Gastrocnemius medialis (tissue), 4 donors: ENCODE measurements at regions not wholly inside any gene's neighbourhood (a gene's known extent, or its start where the extent isn't known, plus 50 kb on each side); places are given as distances from the start of the nearest gene placed in this dataset.

Experiments
- ATAC-seq, 2 donors: fragments of 150-250 bp; one replicate each; pipeline ENCODE4 v1.9.1; 2016
- DNase-seq, 2 donors: peaks; one replicate each; pipeline ENCODE4 v3.0.0-alpha.2; 2019
- H3K27ac ChIP-seq, 4 donors: fragments of 200-600 bp; sonication (generic); 1 replicate in 1 of 4; 2 replicates in 3 of 4; pipeline ENCODE4 v1.5.1; 2016 to 2018; ENCODE audit warnings: mild to moderate bottlenecking in 2 of 4, moderate library complexity in 1 of 4
- H3K27me3 ChIP-seq, 3 donors: fragments of 200-600 bp; sonication (generic) in 2 of 3; 1 replicate in 1 of 3; 2 replicates in 2 of 3; pipeline versions ENCODE4 v1.5.1 to v1.6.0; 2016 to 2019; ENCODE audit warnings: mild to moderate bottlenecking in 1 of 3, moderate library complexity in 1 of 3
- H3K36me3 ChIP-seq, 2 donors: fragments of 200-600 bp; sonication (generic) in 1 of 2; one replicate each; pipeline ENCODE4 v1.5.1; 2017 to 2018
- H3K4me1 ChIP-seq, 2 donors: fragments of 200-600 bp; sonication (generic) in 1 of 2; one replicate each; pipeline ENCODE4 v1.5.1; 2016 to 2017; ENCODE audit warnings: mild to moderate bottlenecking in 2 of 2
- H3K4me3 ChIP-seq, 4 donors: fragments of 200-600 bp; sonication (generic) in 3 of 4; 1 replicate in 1 of 4; 2 replicates in 3 of 4; pipeline ENCODE4 v1.5.1; 2016 to 2019; ENCODE audit warnings: mild to moderate bottlenecking in 2 of 4
- H3K9me3 ChIP-seq, 3 donors: fragments of 200-600 bp; sonication (generic) in 2 of 3; 1 replicate in 1 of 3; 2 replicates in 2 of 3; pipeline ENCODE4 v1.5.1; 2016 to 2019
- POLR2A ChIP-seq, 2 donors: fragments of 450-650 bp; IDR thresholded peaks; one replicate each; pipeline ENCODE4 v1.6.1; 2017; ENCODE audit warnings: antibody characterized with exemption in 2 of 2, mild to moderate bottlenecking in 2 of 2, moderate library complexity in 2 of 2
- in situ Hi-C, 4 donors: fragments of 200-750 bp; cut with MboI; loops; one replicate each; pipeline versions ENCODE4 v1.15.0 to v1.8.0; 2017; ENCODE audit warnings: low sequenced_read_pairs in 4 of 4
- intact Hi-C: fragments of 100-400 bp; cut with DNase I; formaldehyde crosslinking; loops from one replicate; pipeline ENCODE4 v1.15.1; 2023; ENCODE audit warnings: low total_unique reads
- TF ChIP-seq, protein P1 (sequence below), 5 experiments: fragments of 450-650 bp in 3 of 5; fragments of 200-600 bp in 2 of 5; sonication (generic) in 2 of 5; IDR thresholded peaks in 4 of 5; conservative IDR thresholded peaks in 1 of 5; 1 replicate in 4 of 5; 2 replicates in 1 of 5; pipeline ENCODE4 v1.5.1; 2016 to 2019; ENCODE audit warnings: antibody characterized with exemption in 5 of 5, mild to moderate bottlenecking in 3 of 5, moderate library complexity in 3 of 5

DNA sequence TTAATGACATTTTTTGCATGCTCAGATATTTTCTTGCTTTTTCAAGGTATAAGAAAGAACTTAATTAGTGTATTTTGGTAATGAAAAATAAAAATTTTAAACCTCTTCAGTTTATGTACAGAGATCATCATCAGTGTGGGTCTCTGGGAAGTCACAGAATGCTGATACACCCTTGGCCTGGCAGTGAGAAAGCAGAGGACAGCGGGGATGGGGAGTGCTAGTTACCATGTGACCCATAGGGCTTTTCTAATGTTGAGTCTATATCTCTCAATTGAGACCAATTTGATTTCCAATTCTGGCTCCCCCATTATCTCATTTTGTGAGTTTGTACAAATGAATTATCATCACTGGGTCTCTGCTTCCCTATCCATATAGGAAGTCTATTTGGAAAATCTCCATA, 305.7 kb downstream of the CYRIA start:
- no peaks in the 10 kb centered on the region for H3K4me1 ChIP-seq
- H3K4me3 ChIP-seq = no peak overlapping the region
- intact Hi-C loops = no loop called here
- in situ Hi-C loops = no loop called here
- no peaks in the 10 kb centered on the region for H3K36me3 ChIP-seq
- no peaks in the 10 kb centered on the region for H3K27me3 ChIP-seq
- H3K27ac ChIP-seq = no peak overlapping the region
- H3K9me3 ChIP-seq = no peaks in the 10 kb centered on the region
- TF ChIP-seq POLR2A (IDR thresholded peaks at IDR 0.05) = no peak
- TF ChIP-seq, protein P1, sequence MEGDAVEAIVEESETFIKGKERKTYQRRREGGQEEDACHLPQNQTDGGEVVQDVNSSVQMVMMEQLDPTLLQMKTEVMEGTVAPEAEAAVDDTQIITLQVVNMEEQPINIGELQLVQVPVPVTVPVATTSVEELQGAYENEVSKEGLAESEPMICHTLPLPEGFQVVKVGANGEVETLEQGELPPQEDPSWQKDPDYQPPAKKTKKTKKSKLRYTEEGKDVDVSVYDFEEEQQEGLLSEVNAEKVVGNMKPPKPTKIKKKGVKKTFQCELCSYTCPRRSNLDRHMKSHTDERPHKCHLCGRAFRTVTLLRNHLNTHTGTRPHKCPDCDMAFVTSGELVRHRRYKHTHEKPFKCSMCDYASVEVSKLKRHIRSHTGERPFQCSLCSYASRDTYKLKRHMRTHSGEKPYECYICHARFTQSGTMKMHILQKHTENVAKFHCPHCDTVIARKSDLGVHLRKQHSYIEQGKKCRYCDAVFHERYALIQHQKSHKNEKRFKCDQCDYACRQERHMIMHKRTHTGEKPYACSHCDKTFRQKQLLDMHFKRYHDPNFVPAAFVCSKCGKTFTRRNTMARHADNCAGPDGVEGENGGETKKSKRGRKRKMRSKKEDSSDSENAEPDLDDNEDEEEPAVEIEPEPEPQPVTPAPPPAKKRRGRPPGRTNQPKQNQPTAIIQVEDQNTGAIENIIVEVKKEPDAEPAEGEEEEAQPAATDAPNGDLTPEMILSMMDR (IDR thresholded peaks at IDR 0.05 in 4 of 5, conservative IDR thresholded peaks at IDR 0.05 in 1 of 5) = no peak
- DNase-seq (no peak), ATAC-seq (no peak)

DNA sequence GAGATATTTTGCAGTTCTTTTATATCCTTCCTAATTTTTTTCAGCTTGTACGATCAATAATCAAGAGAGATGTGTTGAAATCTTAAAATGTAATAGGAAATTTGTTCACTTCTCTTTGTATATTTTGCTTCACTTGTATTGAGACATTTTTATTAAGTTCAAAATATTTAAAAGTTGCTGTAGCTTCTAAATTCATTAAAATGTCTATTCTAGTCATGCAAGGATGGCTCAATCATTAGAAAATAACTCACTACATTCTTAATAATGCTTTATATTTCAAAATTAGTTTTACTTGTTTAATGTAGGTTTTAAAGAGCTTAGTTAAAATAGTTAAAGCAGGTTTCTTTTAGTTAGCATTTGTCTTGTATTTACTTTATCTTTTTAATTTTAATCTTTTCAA, 308.4 kb downstream of the CYRIA start:
- no peak overlapping the region for H3K4me3 ChIP-seq
- DNase-seq = no peak
- H3K4me1 ChIP-seq = no peaks in the 10 kb centered on the region
- no peak overlapping the region for H3K27ac ChIP-seq
- H3K36me3 ChIP-seq = no peaks in the 10 kb centered on the region
- no peak for ATAC-seq
- intact Hi-C loops = no loop called here
- in situ Hi-C loops = no loop called here
- H3K9me3 ChIP-seq = no peaks in the 10 kb centered on the region
- no peaks in the 10 kb centered on the region for H3K27me3 ChIP-seq
- TF ChIP-seq, protein P1 (IDR thresholded peaks at IDR 0.05 in 4 of 5, conservative IDR thresholded peaks at IDR 0.05 in 1 of 5) = no peak
- no peak for TF ChIP-seq POLR2A (IDR thresholded peaks at IDR 0.05)

DNA sequence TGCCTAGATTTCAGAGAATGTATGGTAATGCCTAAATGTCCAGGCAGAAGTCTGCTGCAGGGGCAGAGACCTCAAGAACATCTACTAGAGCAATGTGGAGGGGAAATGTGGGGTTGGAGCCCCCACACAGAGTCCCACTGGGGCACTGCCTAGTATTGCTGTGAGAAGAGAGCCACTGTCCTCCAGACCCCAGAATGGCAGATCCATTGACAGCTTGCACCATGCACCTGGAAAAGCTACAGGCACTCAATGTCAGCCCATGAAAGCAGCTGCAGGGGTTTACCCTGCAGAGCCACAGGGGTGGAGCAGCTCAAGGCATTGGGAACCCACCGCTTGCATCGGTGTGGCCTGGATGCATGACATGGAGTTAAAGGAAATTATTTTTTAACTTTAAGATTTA, 314.1 kb downstream of the CYRIA start:
- Histone ChIP-seq H3K4me1 (no peaks in the 10 kb centered on the region), H3K9me3 (no peaks in the 10 kb centered on the region), H3K27me3 (no peaks in the 10 kb centered on the region), H3K36me3 (no peaks in the 10 kb centered on the region), H3K27ac (no peak overlapping the region), H3K4me3 (no peak overlapping the region)
- DNase-seq (no peak), ATAC-seq (no peak)
- TF ChIP-seq, protein P1 (IDR thresholded peaks at IDR 0.05 in 4 of 5, conservative IDR thresholded peaks at IDR 0.05 in 1 of 5) = no peak
- no peak for TF ChIP-seq POLR2A (IDR thresholded peaks at IDR 0.05)
- in situ Hi-C loops (no loop called here), intact Hi-C loops (no loop called here)

DNA sequence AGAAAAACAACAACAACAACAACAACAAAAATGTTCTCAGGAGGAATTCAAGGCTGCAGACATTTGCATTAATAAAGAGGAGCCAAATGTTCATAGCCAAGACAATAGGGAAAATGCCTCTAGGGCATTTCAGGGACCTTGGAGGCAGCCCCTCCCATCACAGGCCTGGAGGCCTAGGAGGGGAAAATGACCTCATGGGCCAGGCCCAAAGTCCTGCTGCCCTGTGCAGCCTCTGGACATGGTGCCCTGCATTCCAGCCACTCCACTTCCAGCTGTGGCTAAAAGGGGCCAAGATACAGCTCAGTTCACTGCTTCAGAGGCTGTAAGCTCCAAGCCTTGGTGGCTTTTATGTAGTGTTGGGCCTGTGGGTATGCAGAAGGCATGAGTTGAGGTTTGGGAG, 314.5 kb downstream of the CYRIA start:
- intact Hi-C loops = no loop called here

DNA sequence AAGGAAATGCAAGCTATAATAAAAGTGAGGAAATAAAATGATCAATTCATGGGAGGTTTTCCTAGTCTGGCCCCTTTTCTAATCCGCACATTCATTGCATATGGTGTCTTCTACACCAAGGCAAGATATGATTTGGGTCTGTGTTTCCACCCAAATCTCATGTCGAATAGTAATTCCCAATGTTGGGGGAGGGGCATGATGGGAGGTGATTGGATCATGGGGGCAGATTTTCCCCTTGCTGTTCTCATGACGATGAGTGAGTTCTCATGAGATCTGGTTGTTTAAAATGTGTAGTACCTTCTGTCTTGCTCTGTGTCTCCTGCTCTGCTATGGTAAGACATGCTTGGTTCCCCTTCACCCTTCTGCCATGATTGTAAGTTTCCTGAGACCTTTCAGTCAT, 315.4 kb downstream of the CYRIA start:
- Histone ChIP-seq H3K27ac (no peak overlapping the region), H3K9me3 (no peaks in the 10 kb centered on the region), H3K4me1 (no peaks in the 10 kb centered on the region), H3K27me3 (no peaks in the 10 kb centered on the region), H3K36me3 (no peaks in the 10 kb centered on the region), H3K4me3 (no peak overlapping the region)
- ATAC-seq (no peak), DNase-seq (no peak)
- intact Hi-C loops (no loop called here), in situ Hi-C loops (no loop called here)
- TF ChIP-seq, protein P1 (IDR thresholded peaks at IDR 0.05 in 4 of 5, conservative IDR thresholded peaks at IDR 0.05 in 1 of 5) = no peak

More for the DNA sequence above, 314.5 kb downstream of the CYRIA start:
- TF ChIP-seq, protein P1 (IDR thresholded peaks at IDR 0.05 in 4 of 5, conservative IDR thresholded peaks at IDR 0.05 in 1 of 5) = no peak
- TF ChIP-seq POLR2A (IDR thresholded peaks at IDR 0.05) = no peak
- H3K27me3 ChIP-seq = no peaks in the 10 kb centered on the region
- ATAC-seq (no peak), DNase-seq (no peak)
- no peak overlapping the region for H3K27ac ChIP-seq
- H3K9me3 ChIP-seq = no peaks in the 10 kb centered on the region
- in situ Hi-C loops = no loop called here
- H3K4me1 ChIP-seq = no peaks in the 10 kb centered on the region
- no peak overlapping the region for H3K4me3 ChIP-seq
- H3K36me3 ChIP-seq = no peaks in the 10 kb centered on the region
